ENCODE measurements at regions not wholly inside any gene's neighbourhood (a gene's known extent, or its start where the extent isn't known, plus 50 kb on each side); places are given as distances from the start of the nearest gene placed in this dataset.

DNA sequence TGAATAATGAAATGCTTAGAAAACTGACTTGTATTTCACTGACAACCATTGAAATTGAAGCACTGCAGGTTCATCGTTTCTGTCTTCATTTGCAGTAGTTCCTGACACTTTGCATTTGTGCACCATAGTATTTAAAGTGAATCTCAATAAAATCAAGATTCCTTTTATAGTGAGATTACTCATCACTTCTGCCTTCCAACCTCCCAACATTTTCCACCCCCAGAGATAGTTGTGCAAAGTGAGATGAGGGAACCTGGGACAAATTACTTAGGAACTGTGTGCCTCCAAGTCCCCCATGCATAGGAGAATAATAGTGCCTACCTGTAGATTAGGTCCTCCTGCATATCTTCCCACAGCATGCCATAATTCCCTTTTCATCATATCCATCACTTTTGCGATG, 114.9 kb upstream of the DPT start:
- TF ChIP-seq, protein P1, sequence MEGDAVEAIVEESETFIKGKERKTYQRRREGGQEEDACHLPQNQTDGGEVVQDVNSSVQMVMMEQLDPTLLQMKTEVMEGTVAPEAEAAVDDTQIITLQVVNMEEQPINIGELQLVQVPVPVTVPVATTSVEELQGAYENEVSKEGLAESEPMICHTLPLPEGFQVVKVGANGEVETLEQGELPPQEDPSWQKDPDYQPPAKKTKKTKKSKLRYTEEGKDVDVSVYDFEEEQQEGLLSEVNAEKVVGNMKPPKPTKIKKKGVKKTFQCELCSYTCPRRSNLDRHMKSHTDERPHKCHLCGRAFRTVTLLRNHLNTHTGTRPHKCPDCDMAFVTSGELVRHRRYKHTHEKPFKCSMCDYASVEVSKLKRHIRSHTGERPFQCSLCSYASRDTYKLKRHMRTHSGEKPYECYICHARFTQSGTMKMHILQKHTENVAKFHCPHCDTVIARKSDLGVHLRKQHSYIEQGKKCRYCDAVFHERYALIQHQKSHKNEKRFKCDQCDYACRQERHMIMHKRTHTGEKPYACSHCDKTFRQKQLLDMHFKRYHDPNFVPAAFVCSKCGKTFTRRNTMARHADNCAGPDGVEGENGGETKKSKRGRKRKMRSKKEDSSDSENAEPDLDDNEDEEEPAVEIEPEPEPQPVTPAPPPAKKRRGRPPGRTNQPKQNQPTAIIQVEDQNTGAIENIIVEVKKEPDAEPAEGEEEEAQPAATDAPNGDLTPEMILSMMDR (IDR thresholded peaks at IDR 0.05; ENCODE audit: insufficient read depth, low read depth, low read length): no peak
- no peak for TF ChIP-seq EZH2 (IDR thresholded peaks at IDR 0.05; ENCODE audit: insufficient read depth, low read length)

Measured in astrocyte (in vitro differentiated cells and primary cell).